OCI-M1 (cell line): ENCODE measurements at regions not wholly inside any gene's neighbourhood (a gene's known extent, or its start where the extent isn't known, plus 50 kb on each side); places are given as distances from the start of the nearest gene placed in this dataset.
A peak's percentile ranks its signal among the peaks of the same experiment; 100 is the strongest.
"Not testable (repeated sequence)": the region's sequence is repeated elsewhere in the genome, so short reads cannot be mapped to it uniquely, and the experiment has no call there.

Experiments used
- DNase-seq: peaks from one replicate; lab custom pipeline; 2025; lab: John Stamatoyannopoulos, UW

GRCh38 chr2:212777020-212777491 lies 238.5 kb upstream of the ERBB4 start:
- peak; percentile 71 for DNase-seq

DNA sequence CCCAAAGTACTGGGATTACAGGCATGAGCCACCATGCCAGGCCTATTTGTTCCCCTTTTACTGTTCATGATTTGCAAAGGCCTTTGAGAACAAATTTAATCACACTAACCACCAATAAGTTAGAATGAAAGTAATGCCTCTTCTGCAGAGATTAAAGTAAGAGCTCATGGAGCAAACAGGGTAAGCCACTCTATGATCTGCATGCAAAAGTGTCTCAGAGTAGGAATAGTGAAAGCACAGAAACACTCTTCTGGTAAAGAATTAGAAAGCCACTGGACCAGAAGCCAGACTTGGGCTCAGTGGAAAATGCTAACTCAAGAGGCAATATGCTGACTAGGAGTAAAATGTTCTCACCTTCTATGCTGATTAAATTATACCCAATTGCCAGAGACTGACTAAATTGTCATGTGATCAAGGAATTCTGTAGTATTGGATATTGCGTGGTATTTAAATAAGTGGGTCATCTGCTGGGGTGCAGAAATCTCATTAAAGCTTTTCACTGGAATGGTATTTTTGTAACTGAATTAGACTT lies 235.3 kb upstream of the ERBB4 start:
- DNase-seq = no peak

DNA sequence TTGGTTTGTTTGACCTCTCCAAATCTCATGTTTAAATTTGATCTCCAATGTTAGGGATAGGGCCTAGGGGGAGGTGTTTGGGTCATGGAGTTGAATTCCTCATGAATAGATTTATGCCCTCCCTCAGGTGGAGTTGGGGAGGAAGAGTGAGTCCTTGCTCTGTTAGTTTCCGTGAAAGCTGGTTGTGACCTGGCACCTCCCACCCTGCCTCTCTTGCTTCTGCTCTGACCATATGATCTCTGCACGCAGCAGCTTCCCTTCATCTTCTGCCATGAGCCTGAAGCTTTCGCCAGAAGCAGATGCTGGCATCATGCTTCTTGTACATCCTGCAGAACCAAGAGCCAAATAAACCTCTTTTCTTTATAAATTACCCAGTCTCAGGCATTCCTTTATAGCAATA lies 231.6 kb upstream of the ERBB4 start:
- no peak for DNase-seq

- DNase-seq = no peak
These were observed 228.3 kb upstream of the ERBB4 start for GRCh38 chr2:212766921-212767320.

- DNase-seq = no peak
These were observed 214.2 kb upstream of the ERBB4 start for GRCh38 chr2:212752730-212753351.

DNA sequence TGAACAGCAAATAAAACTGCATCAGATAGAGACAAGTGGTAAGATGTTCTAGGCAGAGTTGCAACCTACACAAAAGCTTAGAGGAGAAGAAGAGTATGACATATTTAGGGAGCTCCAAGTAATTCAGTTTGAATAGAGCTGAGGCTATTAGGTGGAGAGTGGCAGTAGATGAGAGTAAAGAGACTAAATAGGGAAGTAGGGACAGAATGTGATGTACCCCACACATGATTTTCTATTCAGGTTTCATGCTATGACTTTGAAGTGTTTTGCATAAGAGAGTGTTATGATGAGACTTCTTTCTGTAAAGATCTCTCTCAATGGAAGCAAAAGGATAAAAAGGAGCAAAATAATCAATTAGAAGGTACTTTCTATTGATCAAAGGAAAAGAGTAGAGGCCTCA lies 206.8 kb upstream of the ERBB4 start:
- no peak for DNase-seq

- DNase-seq = no peak
These were observed 199.0 kb upstream of the ERBB4 start for GRCh38 chr2:212737392-212738172.

DNA sequence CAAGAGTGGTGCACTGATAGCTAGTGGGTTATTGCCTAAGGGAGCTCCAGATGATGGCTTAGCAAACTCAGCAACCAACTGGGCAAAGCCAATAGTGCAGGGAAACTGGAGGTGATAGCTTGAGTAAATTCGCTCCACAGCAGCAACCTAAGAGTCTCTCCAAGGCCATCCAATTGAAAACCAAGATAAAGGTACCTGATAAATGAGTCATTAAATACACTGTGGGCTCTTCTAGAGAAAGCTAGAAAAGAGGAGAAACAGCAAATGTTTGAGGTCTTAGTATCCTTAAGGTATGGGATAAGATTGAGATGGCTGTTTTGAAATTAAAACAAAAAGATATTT lies 197.8 kb upstream of the ERBB4 start:
- DNase-seq = no peak

DNA sequence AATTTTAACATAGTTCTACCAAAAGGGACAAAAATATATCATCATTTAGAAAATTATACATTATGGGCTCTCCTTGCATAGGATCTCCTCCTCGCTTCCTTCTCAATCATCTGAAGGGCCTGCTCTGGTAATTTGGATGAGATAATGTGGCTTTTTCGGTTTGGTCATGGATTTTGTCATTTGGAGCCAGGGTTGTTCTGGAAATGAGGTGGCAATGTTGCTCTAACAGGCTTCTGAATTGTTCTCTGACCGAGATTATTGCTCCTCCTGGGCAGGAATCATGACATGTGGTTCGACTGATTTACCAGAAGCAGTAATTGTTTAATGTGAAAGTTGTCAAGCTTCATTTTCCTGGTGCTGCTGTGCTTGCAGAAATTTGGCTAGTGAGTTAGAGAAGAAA lies 194.7 kb upstream of the ERBB4 start:
- no peak for DNase-seq

DNA sequence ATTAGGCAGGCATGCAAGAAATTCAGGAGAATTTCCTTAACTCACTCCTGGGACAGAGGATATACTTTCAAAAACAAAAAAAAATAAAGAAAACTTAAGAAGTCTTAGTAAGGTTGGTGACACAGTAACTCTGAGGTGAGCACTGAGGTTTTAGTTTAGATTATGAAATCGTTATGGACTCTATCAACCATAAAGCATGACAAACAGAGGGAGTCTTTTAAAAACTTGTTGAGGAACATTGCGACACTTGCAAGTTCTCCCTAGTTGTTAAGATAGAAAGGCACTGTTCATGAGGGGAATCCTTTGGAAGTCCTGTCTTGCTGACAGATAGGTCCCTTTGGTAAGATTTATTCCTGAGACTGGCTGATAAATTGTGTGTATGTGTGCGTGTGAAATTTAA lies 194.3 kb upstream of the ERBB4 start:
- DNase-seq = no peak

- no peak for DNase-seq
These were observed 192.4 kb upstream of the ERBB4 start for GRCh38 chr2:212730994-212731393.

- no peak for DNase-seq
These were observed 190.1 kb upstream of the ERBB4 start for GRCh38 chr2:212728717-212729116.

DNA sequence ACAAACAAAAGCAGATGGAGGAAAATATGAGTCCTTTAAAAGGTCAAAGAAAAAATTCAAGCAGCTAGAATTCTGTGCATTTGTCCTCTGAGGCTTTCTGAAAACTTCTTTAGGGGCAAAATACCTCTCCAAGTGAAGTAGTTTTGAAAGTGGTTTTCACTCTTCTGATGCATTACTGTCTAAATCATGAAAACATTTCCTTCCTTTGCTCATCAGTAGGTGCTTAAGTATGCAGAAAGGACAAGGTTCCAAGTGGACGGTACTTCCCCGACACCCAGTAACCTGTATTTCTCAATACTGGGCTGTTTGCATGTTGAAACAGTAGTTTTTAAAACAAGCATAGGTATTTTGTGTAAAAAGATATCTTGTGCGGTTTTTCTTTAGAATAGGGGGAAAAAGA lies 189.1 kb upstream of the ERBB4 start:
- no peak for DNase-seq

- no peak for DNase-seq
These were observed 187.8 kb upstream of the ERBB4 start for GRCh38 chr2:212726403-212726802.

- DNase-seq = no peak
These were observed 186.6 kb upstream of the ERBB4 start for GRCh38 chr2:212725180-212725579.

- no peak for DNase-seq
These were observed 184.6 kb upstream of the ERBB4 start for GRCh38 chr2:212723226-212723625.

DNA sequence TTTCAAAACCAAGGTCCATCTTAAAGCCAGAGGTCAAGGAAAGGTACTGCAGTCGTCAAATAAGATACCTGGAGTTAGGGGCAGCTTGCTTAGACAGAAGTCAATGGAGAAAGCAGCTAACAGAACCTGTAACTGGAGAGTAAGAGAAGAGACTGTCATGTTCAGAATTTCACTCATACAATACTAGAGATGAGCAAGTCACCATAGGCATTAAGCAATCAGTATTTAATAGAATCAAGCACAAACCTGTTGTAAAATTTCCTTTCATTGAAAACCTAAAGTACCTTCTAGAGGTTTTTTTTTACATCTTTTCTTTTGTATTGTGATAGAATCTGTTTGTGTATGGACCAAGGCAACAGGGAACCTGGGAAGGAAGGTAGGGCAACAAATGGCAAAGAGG lies 183.4 kb upstream of the ERBB4 start:
- no peak for DNase-seq

DNA sequence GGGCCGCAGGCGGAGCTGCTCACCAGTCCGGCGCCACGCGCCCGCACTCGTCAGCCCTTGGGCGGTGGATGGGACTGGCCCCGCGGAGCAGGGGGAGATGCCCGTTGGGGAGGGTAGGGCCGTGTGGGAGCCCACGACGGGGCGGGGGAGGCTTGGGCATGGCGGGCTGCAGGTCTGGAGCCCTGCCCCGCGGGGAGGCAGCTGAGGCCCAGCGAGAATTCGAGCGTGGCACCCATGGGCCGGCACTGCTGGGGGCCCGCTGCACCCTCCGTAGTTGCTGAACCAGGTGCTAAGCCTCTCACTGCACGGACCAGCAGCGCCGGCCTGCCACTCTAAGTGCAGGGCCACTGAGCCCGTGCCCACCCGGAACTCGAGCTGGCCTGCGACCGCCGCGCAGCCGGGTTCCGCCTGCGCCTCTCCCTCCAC lies 182.4 kb upstream of the ERBB4 start:
- no peak for DNase-seq

DNA sequence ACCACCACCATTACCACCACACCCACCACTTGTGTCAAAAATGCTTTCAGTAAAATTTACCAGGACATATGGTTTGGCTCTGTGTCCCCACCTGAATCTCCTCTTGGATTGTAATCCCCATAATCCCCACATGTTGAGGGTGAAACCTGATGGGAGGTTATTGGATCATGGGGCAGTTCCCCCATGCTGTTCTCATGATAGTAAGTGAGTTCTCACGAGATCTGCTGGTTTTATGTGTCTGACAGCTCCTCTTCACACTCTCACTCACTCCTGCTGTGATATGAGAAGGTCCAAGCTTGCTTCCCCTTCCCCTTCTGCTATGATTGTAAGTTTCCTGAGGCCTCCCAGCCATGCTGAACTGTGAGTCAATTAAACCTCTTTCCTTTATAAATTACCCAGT lies 176.8 kb upstream of the ERBB4 start:
- DNase-seq = not testable (repeated sequence)

DNA sequence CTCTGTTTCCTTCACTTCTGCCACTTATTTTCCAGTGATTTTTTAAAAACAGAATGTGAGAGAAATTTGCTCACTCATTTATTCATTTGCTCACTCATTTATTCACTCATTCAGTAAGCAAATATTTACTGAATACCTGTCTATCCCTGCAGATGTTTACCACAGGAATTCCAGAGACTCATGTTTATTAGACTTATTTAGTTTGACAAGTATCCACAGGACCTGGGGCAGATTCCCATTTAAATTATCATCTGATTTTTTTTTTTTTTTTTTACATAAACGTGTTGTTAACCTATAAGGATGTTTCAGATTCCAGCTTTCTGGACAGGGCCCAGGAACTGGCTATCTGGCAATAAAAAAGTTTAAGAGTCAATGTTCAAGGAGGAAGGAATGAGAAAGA lies 175.1 kb upstream of the ERBB4 start:
- no peak for DNase-seq

GRCh38 chr2:212712991-212713390 lies 174.4 kb upstream of the ERBB4 start:
- DNase-seq = no peak

- DNase-seq = peak; percentile 36
These were observed 173.9 kb upstream of the ERBB4 start for GRCh38 chr2:212712466-212712865.

DNA sequence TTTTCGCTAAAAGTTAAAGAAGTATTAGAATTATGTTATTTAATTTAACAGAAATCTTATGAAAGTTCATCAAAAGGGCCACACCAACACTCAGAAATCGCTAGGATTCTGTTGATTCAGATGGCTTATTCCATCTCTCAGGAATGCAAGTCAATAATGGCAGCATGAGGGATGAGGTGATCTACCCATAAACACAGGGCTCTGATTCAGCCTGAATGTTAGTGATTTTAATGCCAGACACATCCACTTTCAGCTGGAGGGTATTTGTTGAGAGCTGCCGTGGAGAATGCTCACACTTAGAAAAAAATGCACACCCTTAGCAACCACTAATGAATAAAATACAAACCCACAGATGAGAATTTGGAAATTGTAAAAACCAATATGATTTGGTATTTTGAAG lies 173.3 kb upstream of the ERBB4 start:
- DNase-seq = no peak

DNA sequence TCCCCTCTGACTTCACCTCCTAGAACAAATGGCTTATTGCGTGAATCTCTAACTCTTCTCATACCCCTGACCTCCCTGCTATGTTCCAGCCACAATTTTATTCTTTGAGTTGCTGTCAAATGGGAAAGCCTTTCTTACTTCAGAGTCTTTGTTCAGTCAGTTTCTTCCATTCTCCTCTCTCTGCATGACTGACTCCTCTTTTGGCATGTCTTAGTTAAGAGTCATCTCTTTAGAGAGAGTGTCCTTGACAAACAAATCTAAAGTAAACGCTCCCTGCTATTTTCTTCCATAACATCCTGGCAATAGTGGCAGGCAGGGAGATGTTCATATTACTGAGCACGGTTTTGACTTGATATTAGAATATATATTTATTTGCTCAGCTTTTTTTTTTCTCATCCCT lies 170.7 kb upstream of the ERBB4 start:
- no peak for DNase-seq
